Choroid plexus epithelial cell (primary cell): ENCODE measurements at regions not wholly inside any gene's neighbourhood (a gene's known extent, or its start where the extent isn't known, plus 50 kb on each side); places are given as distances from the start of the nearest gene placed in this dataset.

ENCODE experiments used
- DNase-seq: peaks from one replicate; pipeline ENCODE4 v3.0.0-alpha.2; 2010; ENCODE audit warnings: low read depth
- H3K4me3 ChIP-seq: 2 replicates; pipeline ENCODE4 v1.5.1; 2011; ENCODE audit warnings: low read depth, mild to moderate bottlenecking, control low read depth, low read length, moderate library complexity
- TF ChIP-seq, protein P1 (sequence below): conservative IDR thresholded peaks from 2 replicates; pipeline ENCODE4 v1.5.1; 2011; ENCODE audit warnings: low read depth, mild to moderate bottlenecking, control low read depth, inconsistent platforms, low read length, moderate library complexity

DNA sequence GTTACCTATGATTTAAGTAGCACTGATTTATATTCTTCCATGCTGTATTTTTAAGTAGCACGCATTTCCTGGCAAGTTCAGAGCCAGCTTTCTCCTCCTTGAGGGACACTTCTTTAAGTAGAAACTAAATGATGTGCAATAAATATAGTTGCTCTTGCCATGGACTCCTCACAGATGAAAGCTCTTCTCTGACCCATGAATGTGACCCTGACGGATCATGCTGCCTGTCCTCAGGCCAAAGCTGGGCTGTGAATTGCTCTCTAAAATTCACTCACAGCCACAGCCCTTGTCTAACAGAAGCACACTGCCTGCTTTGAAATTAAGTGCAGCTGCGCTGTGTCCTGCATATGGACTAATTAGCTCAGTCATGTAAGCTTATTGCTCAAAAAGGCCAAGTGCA is 438.8 kb downstream of the PMP22 start:
- no peak overlapping the region for H3K4me3 ChIP-seq
- TF ChIP-seq, protein P1, sequence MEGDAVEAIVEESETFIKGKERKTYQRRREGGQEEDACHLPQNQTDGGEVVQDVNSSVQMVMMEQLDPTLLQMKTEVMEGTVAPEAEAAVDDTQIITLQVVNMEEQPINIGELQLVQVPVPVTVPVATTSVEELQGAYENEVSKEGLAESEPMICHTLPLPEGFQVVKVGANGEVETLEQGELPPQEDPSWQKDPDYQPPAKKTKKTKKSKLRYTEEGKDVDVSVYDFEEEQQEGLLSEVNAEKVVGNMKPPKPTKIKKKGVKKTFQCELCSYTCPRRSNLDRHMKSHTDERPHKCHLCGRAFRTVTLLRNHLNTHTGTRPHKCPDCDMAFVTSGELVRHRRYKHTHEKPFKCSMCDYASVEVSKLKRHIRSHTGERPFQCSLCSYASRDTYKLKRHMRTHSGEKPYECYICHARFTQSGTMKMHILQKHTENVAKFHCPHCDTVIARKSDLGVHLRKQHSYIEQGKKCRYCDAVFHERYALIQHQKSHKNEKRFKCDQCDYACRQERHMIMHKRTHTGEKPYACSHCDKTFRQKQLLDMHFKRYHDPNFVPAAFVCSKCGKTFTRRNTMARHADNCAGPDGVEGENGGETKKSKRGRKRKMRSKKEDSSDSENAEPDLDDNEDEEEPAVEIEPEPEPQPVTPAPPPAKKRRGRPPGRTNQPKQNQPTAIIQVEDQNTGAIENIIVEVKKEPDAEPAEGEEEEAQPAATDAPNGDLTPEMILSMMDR: no peak
- DNase-seq: no peak

DNA sequence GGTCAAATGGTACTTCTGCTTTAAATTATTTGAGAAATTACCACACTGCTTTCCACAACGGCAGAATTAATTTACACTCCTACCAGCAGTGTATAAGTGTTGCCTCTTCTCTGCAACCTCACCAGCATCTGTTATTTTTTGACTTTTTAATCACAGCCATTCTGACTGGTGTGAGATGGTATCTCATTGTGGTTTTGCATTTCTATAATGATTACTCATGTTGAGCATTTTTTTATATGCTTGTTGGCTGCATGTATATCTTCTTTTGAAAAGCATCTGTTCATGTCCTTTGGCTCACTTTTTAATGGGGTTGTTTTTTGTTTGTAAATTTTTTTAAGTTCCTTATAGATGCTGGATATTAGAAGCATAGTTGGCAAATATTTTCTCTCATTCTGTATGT is 446.7 kb downstream of the PMP22 start:
- TF ChIP-seq, protein P1: no peak
- DNase-seq: no peak
- H3K4me3 ChIP-seq: no peak overlapping the region

DNA sequence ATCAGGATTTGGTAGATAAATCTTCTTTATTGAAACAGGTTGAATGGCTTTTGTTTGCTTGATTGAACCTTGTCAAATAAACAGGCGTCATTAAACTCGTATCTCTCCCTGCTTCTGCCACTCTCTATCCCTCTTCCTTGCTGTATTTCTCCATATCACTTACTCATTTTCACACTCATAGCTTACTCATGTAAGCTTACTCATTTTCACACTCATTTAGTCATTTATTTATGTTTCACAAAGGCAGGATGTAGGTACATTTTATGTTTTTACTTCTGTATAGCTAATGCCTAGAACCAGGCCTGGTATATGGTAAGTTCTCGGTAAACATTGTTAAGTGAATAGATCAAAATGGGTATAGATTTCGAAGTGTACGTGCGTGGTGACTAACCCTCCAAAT is 450.0 kb downstream of the PMP22 start:
- H3K4me3 ChIP-seq: no peak overlapping the region
- DNase-seq: no peak
- TF ChIP-seq, protein P1: no peak

DNA sequence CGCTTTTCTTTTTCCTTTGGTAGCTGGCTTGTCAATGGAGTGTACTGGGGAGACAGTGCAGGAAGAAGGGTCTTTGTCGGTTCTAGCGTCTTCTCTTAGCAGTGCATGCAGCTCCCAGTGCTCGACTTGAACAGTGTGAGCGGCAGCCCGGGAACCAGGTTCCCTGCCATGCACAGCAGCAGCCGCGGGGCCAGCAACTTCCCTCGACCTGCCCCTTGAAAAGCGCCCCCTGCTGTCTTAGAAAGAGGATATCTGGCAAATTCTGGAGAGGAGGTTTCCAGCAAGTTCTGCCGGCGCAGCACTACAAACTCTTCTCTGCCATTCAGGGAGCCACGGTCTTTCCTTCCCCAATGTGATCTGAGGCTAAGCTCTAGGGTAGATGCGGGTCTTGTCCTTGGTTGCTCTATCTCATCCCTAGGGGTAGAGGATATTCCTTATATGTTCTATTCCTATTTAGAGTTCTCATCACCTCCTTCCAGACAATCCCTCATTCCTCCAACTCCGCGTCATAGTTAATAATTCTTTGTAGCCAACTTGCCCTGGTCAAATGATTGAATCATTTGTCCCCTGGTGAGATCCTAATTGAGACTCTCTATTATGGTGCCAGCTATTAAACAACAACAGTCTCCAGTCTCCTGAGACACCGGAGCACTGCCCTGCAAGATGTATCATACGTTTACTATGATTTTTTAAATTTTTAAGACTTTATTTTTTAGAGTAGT is 451.3 kb downstream of the PMP22 start:
- peak; percentile 33 for DNase-seq
- no peak overlapping the region for H3K4me3 ChIP-seq
- TF ChIP-seq, protein P1: peak; percentile 51

DNA sequence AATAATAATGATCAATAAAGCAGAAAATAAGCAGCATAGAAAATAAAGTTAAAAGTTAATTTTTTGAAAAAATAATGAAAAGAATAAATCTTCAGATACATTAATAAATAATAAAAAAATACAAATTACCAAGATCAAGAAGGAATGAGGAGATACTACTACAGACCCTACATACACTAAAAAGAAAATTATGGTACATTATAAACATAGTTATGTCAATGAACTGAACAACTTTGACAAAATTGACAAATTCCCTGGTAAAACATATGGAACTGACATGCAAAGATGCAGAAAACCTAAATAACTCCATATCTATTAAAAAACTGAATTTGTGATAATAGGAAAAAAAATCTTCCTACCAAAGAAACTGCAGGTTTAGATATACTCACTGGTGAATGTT is 456.7 kb downstream of the PMP22 start:
- DNase-seq: no peak
- TF ChIP-seq, protein P1: no peak

DNA sequence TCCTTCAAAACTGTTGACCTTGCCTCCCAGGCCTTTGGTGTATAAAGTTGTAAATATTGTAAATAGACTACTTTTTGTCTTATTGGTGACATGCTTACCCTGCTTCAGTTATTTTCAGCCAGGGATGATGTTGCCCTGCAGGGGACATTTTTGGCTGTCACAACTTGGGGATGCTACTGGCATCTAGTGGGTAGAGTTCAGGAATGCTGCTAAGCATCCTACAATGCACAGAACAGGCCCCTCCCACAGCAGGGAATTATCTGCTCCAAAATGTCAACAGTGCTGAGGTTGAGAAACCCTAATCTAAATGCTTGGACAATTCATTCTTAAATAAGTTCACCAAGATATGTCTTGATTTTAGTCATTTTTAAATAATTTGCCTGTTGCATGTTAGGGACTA is 459.8 kb downstream of the PMP22 start:
- peak; percentile 33 for DNase-seq
- TF ChIP-seq, protein P1: peak; percentile 22

More for the DNA sequence above, 456.7 kb downstream of the PMP22 start:
- H3K4me3 ChIP-seq: no peak overlapping the region

DNA sequence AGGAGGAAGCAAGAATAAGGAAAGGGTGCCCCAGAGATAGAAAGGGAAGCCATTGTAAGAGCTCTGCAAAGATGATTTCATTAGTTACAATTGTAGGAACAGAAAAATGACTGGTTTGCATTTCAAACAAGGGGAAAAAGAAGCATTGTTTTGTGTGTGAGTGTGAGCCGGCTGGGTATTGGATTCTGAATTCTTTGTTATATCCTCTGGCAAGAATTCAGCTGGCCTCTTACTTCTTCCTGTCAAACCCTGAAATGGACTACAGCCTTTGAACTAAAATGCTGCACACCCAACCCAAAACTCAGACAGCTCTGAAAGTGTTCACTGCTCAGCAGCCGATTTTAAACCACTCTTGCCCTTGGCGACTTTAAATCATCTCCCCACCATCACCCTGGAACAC is 461.3 kb downstream of the PMP22 start:
- no peak overlapping the region for H3K4me3 ChIP-seq
- DNase-seq: no peak
- TF ChIP-seq, protein P1: no peak

More for the DNA sequence above, 459.8 kb downstream of the PMP22 start:
- no peak overlapping the region for H3K4me3 ChIP-seq
